ENCODE measurements at regions not wholly inside any gene's neighbourhood (a gene's known extent, or its start where the extent isn't known, plus 50 kb on each side); places are given as distances from the start of the nearest gene placed in this dataset.

- DNase-seq (ENCODE audit: extremely low read depth, low read depth): no peak
- no peak for TF ChIP-seq CTCF (IDR thresholded peaks at IDR 0.05; ENCODE audit: low read depth, low read length)
These were observed 119.2 kb downstream of the ANKRD60 start for GRCh38 chr20:58109126-58109880.

GRCh38 chr20:58107533-58107932 is 120.9 kb downstream of the ANKRD60 start:
- DNase-seq (ENCODE audit: extremely low read depth, low read depth): no peak
- TF ChIP-seq CTCF (IDR thresholded peaks at IDR 0.05; ENCODE audit: low read depth, low read length): no peak

- DNase-seq (ENCODE audit: extremely low read depth, low read depth): no peak
- TF ChIP-seq CTCF (IDR thresholded peaks at IDR 0.05; ENCODE audit: low read depth, low read length): no peak
These were observed 122.2 kb downstream of the ANKRD60 start for GRCh38 chr20:58106143-58106750.

GRCh38 chr20:58103961-58104360 is 124.5 kb downstream of the ANKRD60 start:
- DNase-seq (ENCODE audit: extremely low read depth, low read depth): no peak
- no peak for TF ChIP-seq CTCF (IDR thresholded peaks at IDR 0.05; ENCODE audit: low read depth, low read length)

GRCh38 chr20:58103517-58103904 is 124.9 kb downstream of the ANKRD60 start:
- TF ChIP-seq CTCF (IDR thresholded peaks at IDR 0.05; ENCODE audit: low read depth, low read length): no peak
- no peak for DNase-seq (ENCODE audit: extremely low read depth, low read depth)

GRCh38 chr20:58102744-58103516 is 125.5 kb downstream of the ANKRD60 start:
- no peak for DNase-seq (ENCODE audit: extremely low read depth, low read depth)
- no peak for TF ChIP-seq CTCF (IDR thresholded peaks at IDR 0.05; ENCODE audit: low read depth, low read length)

GRCh38 chr20:58102261-58102660 is 126.2 kb downstream of the ANKRD60 start:
- no peak for DNase-seq (ENCODE audit: extremely low read depth, low read depth)
- no peak for TF ChIP-seq CTCF (IDR thresholded peaks at IDR 0.05; ENCODE audit: low read depth, low read length)
